Endothelial cell of umbilical vein (primary cell): ENCODE measurements at regions not wholly inside any gene's neighbourhood (a gene's known extent, or its start where the extent isn't known, plus 50 kb on each side); places are given as distances from the start of the nearest gene placed in this dataset.

Experiments
- BruUV-seq: library from RNA; stranded (reverse); fragments of 400-500 nt; replicated peaks from 2 replicates; lab custom pipeline; 2021; lab: Mats Ljungman, UMichigan
- CTCF ChIA-PET: fragments of 300-600, 350-600 bp; sonication (Branson Sonifier 250); formaldehyde crosslinking; loops from one replicate; lab custom pipeline; 2021; ENCODE audit warnings: antibody characterized with exemption, inconsistent platforms; lab: Charles Lee
- POLR2A ChIA-PET: fragments of 300-600, 350-600 bp; sonication (Branson Sonifier 250); formaldehyde crosslinking; loops from one replicate; lab custom pipeline; 2021; ENCODE audit warnings: antibody characterized with exemption, inconsistent platforms; lab: Charles Lee
- DNase-seq: peaks from one replicate; pipeline ENCODE4 v3.0.0-alpha.2; 2011; ENCODE audit warnings: low read depth, low spot score
- FAIRE-seq: peaks from 2 replicates; lab custom pipeline; 2011; peaks lifted over from hg19 to GRCh38; lab: Jason Lieb, UNC
- H2AFZ ChIP-seq: 2 replicates; pipeline ENCODE4 v1.6.0; 2012; ENCODE audit warnings: low read depth, low read length, control low read depth, inconsistent platforms
- H3K27ac ChIP-seq: 2 replicates; pipeline ENCODE4 v1.5.1; 2011; ENCODE audit warnings: low read depth, mild to moderate bottlenecking, control low read depth, low read length, moderate library complexity; ENCODE audit not compliant: insufficient read depth
- H3K27me3 ChIP-seq, 2 experiments: 2 replicates each; pipeline versions ENCODE4 v1.6.0 to v1.6.1; 2011; ENCODE audit warnings: low read length in 2 of 2, mixed read lengths in 1 of 2; ENCODE audit not compliant: control insufficient read depth in 2 of 2, insufficient read depth in 2 of 2
- H3K36me3 ChIP-seq, 2 experiments: 2 replicates in 1 of 2; 3 replicates in 1 of 2; pipeline ENCODE4 v1.5.1; 2011; ENCODE audit warnings: low read length in 2 of 2, mild to moderate bottlenecking in 1 of 2, moderate library complexity in 1 of 2; ENCODE audit not compliant: control insufficient read depth in 2 of 2, insufficient read depth in 2 of 2; ENCODE audit errors: extremely low read depth in 1 of 2
- H3K4me1 ChIP-seq: 3 replicates; pipeline ENCODE4 v1.5.1; 2011; ENCODE audit warnings: mild to moderate bottlenecking, low read length; ENCODE audit not compliant: control insufficient read depth, insufficient read depth; ENCODE audit errors: extremely low read depth
- H3K4me2 ChIP-seq: 2 replicates; pipeline ENCODE4 v1.6.1; 2011; ENCODE audit warnings: low read length, control low read depth, mixed read lengths; ENCODE audit not compliant: insufficient read depth
- H3K4me3 ChIP-seq, 3 experiments: fragments of 200-600 bp in 1 of 3; sonication (generic), shearing (Covaris generic) in 1 of 3; replicated peaks in 1 of 3; 2 replicates each; pipeline ENCODE4 v1.5.1; 2011 to 2016; ENCODE audit warnings: control low read depth in 3 of 3, low read length in 3 of 3, mild to moderate bottlenecking in 2 of 3, inconsistent platforms in 1 of 3, low read depth in 1 of 3, moderate library complexity in 1 of 3; ENCODE audit not compliant: insufficient read depth in 1 of 3
- H3K79me2 ChIP-seq: 2 replicates; pipeline ENCODE4 v1.6.0; 2012; ENCODE audit warnings: low read length, inconsistent platforms; ENCODE audit not compliant: control insufficient read depth, insufficient read depth
- H3K9ac ChIP-seq: replicated peaks from 2 replicates; pipeline ENCODE3; 2011; ENCODE audit warnings: low read length, control low read depth; ENCODE audit not compliant: insufficient read depth; ENCODE audit errors: extremely low read depth
- H3K9me1 ChIP-seq: replicated peaks from 3 replicates; pipeline ENCODE4 v1.6.0; 2011; ENCODE audit warnings: mild to moderate bottlenecking, low read length; ENCODE audit not compliant: control insufficient read depth, insufficient read depth; ENCODE audit errors: extremely low read depth
- H3K9me3 ChIP-seq: replicated peaks from 2 replicates; pipeline ENCODE4 v1.5.1; 2012; ENCODE audit warnings: low read length, inconsistent platforms; ENCODE audit not compliant: control insufficient read depth, insufficient read depth
- H4K20me1 ChIP-seq: replicated peaks from 2 replicates; pipeline ENCODE3; 2011; ENCODE audit warnings: mild to moderate bottlenecking, low read length; ENCODE audit not compliant: control insufficient read depth, insufficient read depth; ENCODE audit errors: extremely low read depth
- CTCF ChIP-seq, 2 donors: IDR thresholded peaks; 1 replicate in 1 of 2; 2 replicates in 1 of 2; pipeline ENCODE4 v1.5.1; 2011; ENCODE audit warnings: low read length in 2 of 2, mild to moderate bottlenecking in 2 of 2, moderate library complexity in 2 of 2, control low read depth in 1 of 2, inconsistent platforms in 1 of 2, low read depth in 1 of 2; ENCODE audit not compliant: insufficient read depth in 1 of 2; ENCODE audit errors: extremely low read depth in 1 of 2
- EZH2 ChIP-seq: IDR thresholded peaks from 2 replicates; pipeline ENCODE4 v1.6.1; 2012; ENCODE audit warnings: borderline replicate concordance, low read depth, mild to moderate bottlenecking, moderate library complexity, low read length, inconsistent platforms; ENCODE audit not compliant: severe bottlenecking
- FOS ChIP-seq: IDR thresholded peaks from 2 replicates; pipeline ENCODE4 v1.6.1; 2011; ENCODE audit warnings: mild to moderate bottlenecking, low read length, moderate library complexity, borderline replicate concordance; ENCODE audit not compliant: insufficient read depth
- GATA2 ChIP-seq: IDR thresholded peaks from 2 replicates; pipeline ENCODE4 v1.7.0; 2011; ENCODE audit warnings: low read depth, mild to moderate bottlenecking, moderate library complexity, mixed read lengths, low read length; ENCODE audit not compliant: insufficient read length, insufficient read depth
- JUN ChIP-seq: IDR thresholded peaks from 2 replicates; pipeline ENCODE4 v1.6.1; 2011; ENCODE audit warnings: borderline replicate concordance, low read depth; ENCODE audit not compliant: insufficient read length, insufficient read depth
- MYC ChIP-seq: IDR thresholded peaks from one replicate; pipeline ENCODE4 v1.6.1; 2011; ENCODE audit warnings: mild to moderate bottlenecking, low read depth, low read length
- POLR2A ChIP-seq: IDR thresholded peaks from 2 replicates; pipeline ENCODE4 v1.6.1; 2012; ENCODE audit warnings: low read depth, mild to moderate bottlenecking, control low read depth, low read length
- POLR2AphosphoS5 ChIP-seq: IDR thresholded peaks from 2 replicates; pipeline ENCODE4 v1.6.1; 2012; ENCODE audit warnings: low read depth, mild to moderate bottlenecking, control low read depth, low read length, moderate library complexity; ENCODE audit not compliant: insufficient read depth
- dilution Hi-C: fragments of 300-500 bp; cut with MboI; formaldehyde crosslinking; loops from one replicate; pipeline ENCODE4 v1.15.0; 2019; ENCODE audit warnings: low sequenced_read_pairs; ENCODE audit not compliant: extremely low pct_ligation_motif_present
- intact Hi-C: fragments of 100-400 bp; cut with micrococcal nuclease; formaldehyde crosslinking; loops from one replicate; pipeline ENCODE4 v1.10.0; 2022
- TF ChIP-seq, protein P1 (sequence below): IDR thresholded peaks from 2 replicates; pipeline ENCODE4 v1.6.1; 2011; ENCODE audit not compliant: insufficient read depth, insufficient read length

- intact Hi-C loops (no loop called here), dilution Hi-C loops (no loop called here)
- Histone ChIP-seq H2AFZ (no peak overlapping the region), H4K20me1 (no peaks in the 10 kb centered on the region), H3K4me2 (no peak overlapping the region), H3K4me1 (peaks cover 11% of the 10 kb centered on the region), H3K27me3 (no peaks in the 10 kb centered on the region), H3K4me3 (no peak overlapping the region), H3K9me1 (no peaks in the 10 kb centered on the region), H3K9ac (no peak overlapping the region), H3K9me3 (no peaks in the 10 kb centered on the region), H3K79me2 (no peaks in the 10 kb centered on the region), H3K36me3 (no peaks in the 10 kb centered on the region), H3K27ac (no peak overlapping the region)
- POLR2A ChIA-PET, result no interaction called here
- CTCF ChIA-PET, result interaction anchor here (1.0 to 1.2 kb wide), 2 partner anchors 12 to 464 kb away, joined by 3 read pairs; no protein-coding TSS in a partner anchor
- FAIRE-seq (no peak), DNase-seq (no peak)
- BruUV-seq, result no TSS peak
- TF ChIP-seq MYC (no peak), POLR2AphosphoS5 (no peak), EZH2 (no peak)
Observed at GRCh38 chr3:99487894-99488293, 150.5 kb upstream of the COL8A1 start.

GRCh38 chr3:99485286-99485685 lies 153.1 kb upstream of the COL8A1 start:
- peaks cover 22% of the 10 kb centered on the region for H3K4me1 ChIP-seq
- no peaks in the 10 kb centered on the region for H3K9me1 ChIP-seq
- H3K27ac ChIP-seq, result no peak overlapping the region
- H3K27me3 ChIP-seq, result no peaks in the 10 kb centered on the region
- no peaks in the 10 kb centered on the region for H3K79me2 ChIP-seq
- FAIRE-seq (no peak), DNase-seq (no peak)
- ChIA-PET POLR2A (no interaction called here), CTCF (no interaction called here)
- H3K9me3 ChIP-seq, result no peaks in the 10 kb centered on the region
- BruUV-seq, result no TSS peak
- no peak overlapping the region for H2AFZ ChIP-seq
- TF ChIP-seq JUN (no peak), CTCF (IDR thresholded peaks at IDR 0.05; ENCODE audit: extremely low read depth in 1 of 2, insufficient read depth in 1 of 2, low read depth in 1 of 2, low read length in 2 of 2) (no peak), EZH2 (no peak), FOS (no peak), GATA2 (no peak), MYC (no peak), POLR2AphosphoS5 (no peak), POLR2A (no peak)
- TF ChIP-seq, protein P1, sequence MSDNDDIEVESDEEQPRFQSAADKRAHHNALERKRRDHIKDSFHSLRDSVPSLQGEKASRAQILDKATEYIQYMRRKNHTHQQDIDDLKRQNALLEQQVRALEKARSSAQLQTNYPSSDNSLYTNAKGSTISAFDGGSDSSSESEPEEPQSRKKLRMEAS, result no peak
- no peak overlapping the region for H3K4me2 ChIP-seq
- no peak overlapping the region for H3K9ac ChIP-seq
- intact Hi-C loops (no loop called here), dilution Hi-C loops (no loop called here)
- no peak overlapping the region for H3K4me3 ChIP-seq
- H4K20me1 ChIP-seq, result no peaks in the 10 kb centered on the region
- no peaks in the 10 kb centered on the region for H3K36me3 ChIP-seq
